ENCODE measurements at regions not wholly inside any gene's neighbourhood (a gene's known extent, or its start where the extent isn't known, plus 50 kb on each side); places are given as distances from the start of the nearest gene placed in this dataset.

GRCh38 chr21:41076064-41076463, 91.9 kb upstream of the BACE2 start:
- no peak for DNase-seq (ENCODE audit: low read depth)
- no peak overlapping the region for H3K4me3 ChIP-seq (ENCODE audit: low read depth, low read length)
- TF ChIP-seq, protein P1, sequence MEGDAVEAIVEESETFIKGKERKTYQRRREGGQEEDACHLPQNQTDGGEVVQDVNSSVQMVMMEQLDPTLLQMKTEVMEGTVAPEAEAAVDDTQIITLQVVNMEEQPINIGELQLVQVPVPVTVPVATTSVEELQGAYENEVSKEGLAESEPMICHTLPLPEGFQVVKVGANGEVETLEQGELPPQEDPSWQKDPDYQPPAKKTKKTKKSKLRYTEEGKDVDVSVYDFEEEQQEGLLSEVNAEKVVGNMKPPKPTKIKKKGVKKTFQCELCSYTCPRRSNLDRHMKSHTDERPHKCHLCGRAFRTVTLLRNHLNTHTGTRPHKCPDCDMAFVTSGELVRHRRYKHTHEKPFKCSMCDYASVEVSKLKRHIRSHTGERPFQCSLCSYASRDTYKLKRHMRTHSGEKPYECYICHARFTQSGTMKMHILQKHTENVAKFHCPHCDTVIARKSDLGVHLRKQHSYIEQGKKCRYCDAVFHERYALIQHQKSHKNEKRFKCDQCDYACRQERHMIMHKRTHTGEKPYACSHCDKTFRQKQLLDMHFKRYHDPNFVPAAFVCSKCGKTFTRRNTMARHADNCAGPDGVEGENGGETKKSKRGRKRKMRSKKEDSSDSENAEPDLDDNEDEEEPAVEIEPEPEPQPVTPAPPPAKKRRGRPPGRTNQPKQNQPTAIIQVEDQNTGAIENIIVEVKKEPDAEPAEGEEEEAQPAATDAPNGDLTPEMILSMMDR (IDR thresholded peaks at IDR 0.05; ENCODE audit: insufficient read depth, low read depth, low read length): no peak

- no peak overlapping the region for H3K4me3 ChIP-seq (ENCODE audit: low read depth, low read length)
- TF ChIP-seq, protein P1 (IDR thresholded peaks at IDR 0.05; ENCODE audit: insufficient read depth, low read depth, low read length): no peak
- no peak for DNase-seq (ENCODE audit: low read depth)
Measured at GRCh38 chr21:41079159-41079558, 88.8 kb upstream of the BACE2 start.

DNA sequence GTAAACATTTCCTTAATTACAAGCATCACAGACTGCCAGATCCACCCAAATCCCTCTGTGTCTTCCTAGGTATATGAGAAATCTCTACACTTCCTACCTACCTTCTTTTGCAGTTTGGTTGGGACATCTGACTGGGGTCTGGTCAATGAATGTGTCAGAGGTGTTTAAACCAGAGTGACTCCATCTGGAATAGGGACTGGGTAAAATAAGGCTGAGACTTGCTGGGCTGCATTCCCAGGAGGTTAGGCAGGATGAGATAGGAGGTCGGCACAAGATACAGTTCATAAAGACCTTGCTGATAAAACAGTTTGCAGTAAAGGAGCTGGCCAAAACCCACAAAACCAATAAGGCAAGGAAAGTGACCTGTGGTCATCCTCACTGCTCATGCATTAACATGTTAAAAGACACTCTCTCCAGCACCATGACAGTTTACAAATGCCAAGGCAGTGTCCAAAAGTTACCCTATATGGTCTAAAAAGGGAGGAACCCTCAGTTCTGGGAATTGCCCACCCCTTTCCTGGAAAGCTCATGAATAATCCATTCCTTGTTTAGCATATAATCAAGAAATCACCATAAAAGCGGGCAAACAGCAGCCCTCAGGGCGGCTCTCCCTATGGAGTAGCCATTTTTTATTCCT, 87.4 kb upstream of the BACE2 start:
- no peak for DNase-seq (ENCODE audit: low read depth)
- no peak overlapping the region for H3K4me3 ChIP-seq (ENCODE audit: low read depth, low read length)
- TF ChIP-seq, protein P1 (IDR thresholded peaks at IDR 0.05; ENCODE audit: insufficient read depth, low read depth, low read length): no peak

- TF ChIP-seq, protein P1 (IDR thresholded peaks at IDR 0.05; ENCODE audit: insufficient read depth, low read depth, low read length): no peak
- H3K4me3 ChIP-seq (ENCODE audit: low read depth, low read length): no peak overlapping the region
- no peak for DNase-seq (ENCODE audit: low read depth)
Measured at GRCh38 chr21:41086569-41086968, 81.4 kb upstream of the BACE2 start.

DNA sequence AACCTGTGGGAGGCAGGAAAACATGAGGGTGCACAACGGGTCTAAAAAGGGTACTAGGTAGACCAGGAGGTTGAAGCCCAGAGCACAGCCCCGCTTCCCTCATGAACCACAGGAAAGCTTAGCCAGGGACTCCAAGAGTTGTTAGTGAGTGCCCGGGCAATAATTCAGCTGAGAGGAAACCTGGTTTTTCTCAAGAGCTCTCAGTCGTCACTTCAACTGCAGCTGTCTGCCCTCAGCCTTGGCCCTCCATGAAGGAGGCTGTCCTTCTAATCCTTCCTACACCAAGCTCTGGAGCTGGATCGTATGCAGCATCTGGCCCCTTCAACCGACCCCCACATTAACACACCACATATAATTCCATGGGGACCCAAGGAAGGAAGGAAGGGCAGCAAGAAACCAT, 77.0 kb upstream of the BACE2 start:
- DNase-seq (ENCODE audit: low read depth): no peak
- TF ChIP-seq, protein P1 (IDR thresholded peaks at IDR 0.05; ENCODE audit: insufficient read depth, low read depth, low read length): no peak
- H3K4me3 ChIP-seq (ENCODE audit: low read depth, low read length): no peak overlapping the region

DNA sequence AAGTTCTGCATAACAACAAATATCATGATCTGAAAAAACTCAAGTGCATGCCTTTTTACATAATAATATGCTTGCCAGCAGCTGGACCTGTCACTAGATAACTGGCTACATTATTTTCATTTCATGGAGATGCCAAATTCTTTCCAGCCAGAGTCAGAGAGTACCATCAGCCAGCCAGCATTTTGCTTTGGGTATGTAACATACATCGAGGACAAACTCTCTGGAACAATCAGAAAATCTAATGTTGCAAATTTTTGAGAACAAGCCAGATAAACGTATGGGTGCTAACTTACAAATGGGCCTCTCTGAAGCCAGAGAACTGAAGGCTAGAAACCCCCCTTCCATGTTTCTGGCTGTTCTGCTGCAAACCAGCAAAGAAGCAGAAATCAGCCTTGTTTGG, 76.3 kb upstream of the BACE2 start:
- no peak overlapping the region for H3K4me3 ChIP-seq (ENCODE audit: low read depth, low read length)
- TF ChIP-seq, protein P1 (IDR thresholded peaks at IDR 0.05; ENCODE audit: insufficient read depth, low read depth, low read length): no peak
- no peak for DNase-seq (ENCODE audit: low read depth)

- DNase-seq (ENCODE audit: low read depth): no peak
- no peak overlapping the region for H3K4me3 ChIP-seq (ENCODE audit: low read depth, low read length)
- TF ChIP-seq, protein P1 (IDR thresholded peaks at IDR 0.05; ENCODE audit: insufficient read depth, low read depth, low read length): no peak
Measured at GRCh38 chr21:41092312-41092711, 75.6 kb upstream of the BACE2 start.

Measured in fibroblast of villous mesenchyme (primary cell).